T-helper 2 cell (primary cell): ENCODE measurements at regions not wholly inside any gene's neighbourhood (a gene's known extent, or its start where the extent isn't known, plus 50 kb on each side); places are given as distances from the start of the nearest gene placed in this dataset.

Source experiments
- DNase-seq, 5 experiments: peaks; one replicate each; pipeline versions ENCODE4 v3.0.0 to v3.0.0-alpha.2; 2012 to 2022

- DNase-seq, result no peak
Observed at GRCh38 chr12:125228519-125229260, 163.5 kb downstream of the AACS start.

- no peak for DNase-seq
Observed at GRCh38 chr12:125229878-125230530, 164.8 kb downstream of the AACS start.

- DNase-seq, result no peak
Observed at GRCh38 chr12:125233319-125233718, 168.1 kb downstream of the AACS start.

- no peak for DNase-seq
Observed at GRCh38 chr12:125239563-125239962, 174.3 kb downstream of the AACS start.

GRCh38 chr12:125240717-125241116 is 175.5 kb downstream of the AACS start:
- DNase-seq, result no peak

GRCh38 chr12:125243811-125244210 is 178.6 kb downstream of the AACS start:
- no peak for DNase-seq

GRCh38 chr12:125244338-125244737 is 179.1 kb downstream of the AACS start:
- no peak for DNase-seq

GRCh38 chr12:125245581-125246557 is 180.6 kb downstream of the AACS start:
- no peak for DNase-seq

- DNase-seq, result peak in 1 of 5 experiments; percentile 8
Observed at GRCh38 chr12:125247477-125247876, 182.2 kb downstream of the AACS start.

- DNase-seq, result no peak
Observed at GRCh38 chr12:125249066-125249824, 184.0 kb downstream of the AACS start.

GRCh38 chr12:125249932-125250331 is 184.7 kb downstream of the AACS start:
- no peak for DNase-seq

GRCh38 chr12:125254236-125254635 is 189.0 kb downstream of the AACS start:
- DNase-seq, result no peak

- DNase-seq, result no peak
Observed at GRCh38 chr12:125254856-125255255, 189.6 kb downstream of the AACS start.

- DNase-seq, result no peak
Observed at GRCh38 chr12:125255935-125256633, 190.8 kb downstream of the AACS start.

- DNase-seq, result no peak
Observed at GRCh38 chr12:125256634-125256936, 191.3 kb downstream of the AACS start.

- DNase-seq, result no peak
Observed at GRCh38 chr12:125259178-125259867, 194.1 kb downstream of the AACS start.

GRCh38 chr12:125262851-125263250 is 197.6 kb downstream of the AACS start:
- DNase-seq, result no peak

- DNase-seq, result no peak
Observed at GRCh38 chr12:125263385-125263784, 198.2 kb downstream of the AACS start.

- DNase-seq, result no peak
Observed at GRCh38 chr12:125267114-125267513, 201.9 kb downstream of the AACS start.

- no peak for DNase-seq
Observed at GRCh38 chr12:125269276-125269675, 204.0 kb downstream of the AACS start.

- DNase-seq, result no peak
Observed at GRCh38 chr12:125271892-125272291, 206.7 kb downstream of the AACS start.
